Muscle of leg (tissue), 3 donors: ENCODE measurements at regions not wholly inside any gene's neighbourhood (a gene's known extent, or its start where the extent isn't known, plus 50 kb on each side); places are given as distances from the start of the nearest gene placed in this dataset.

Experiments used
- DNase-seq: peaks from one replicate; pipeline ENCODE4 v3.0.0; 2013
- H3K27ac ChIP-seq: one replicate; pipeline ENCODE4 v1.5.1; 2013; ENCODE audit warnings: mild to moderate bottlenecking, low read length, control low read depth
- H3K27me3 ChIP-seq: one replicate; pipeline ENCODE4 v1.6.1; 2013; ENCODE audit warnings: low read length; ENCODE audit not compliant: control insufficient read depth, insufficient read depth
- H3K36me3 ChIP-seq: one replicate; pipeline ENCODE4 v1.6.1; 2013; ENCODE audit warnings: low read length; ENCODE audit not compliant: control insufficient read depth, insufficient read depth
- H3K4me1 ChIP-seq: one replicate; pipeline ENCODE4 v1.6.1; 2013; ENCODE audit warnings: low read length; ENCODE audit not compliant: control insufficient read depth, insufficient read depth
- H3K4me3 ChIP-seq: one replicate; pipeline ENCODE4 v1.5.1; 2013; ENCODE audit warnings: low read length, control low read depth
- H3K9me3 ChIP-seq: replicated peaks from 2 replicates; pipeline ENCODE4 v1.6.1; 2013; ENCODE audit warnings: low read depth, low read length; ENCODE audit not compliant: control insufficient read depth
- WGBS: methylation state at CpG from one replicate; pipeline ENCODE4 v1.1.5; 2013; ENCODE audit warnings: missing lambda C conversion rate; ENCODE audit not compliant: insufficient coverage; 5-methylcytosine and 5-hydroxymethylcytosine counted together

DNA sequence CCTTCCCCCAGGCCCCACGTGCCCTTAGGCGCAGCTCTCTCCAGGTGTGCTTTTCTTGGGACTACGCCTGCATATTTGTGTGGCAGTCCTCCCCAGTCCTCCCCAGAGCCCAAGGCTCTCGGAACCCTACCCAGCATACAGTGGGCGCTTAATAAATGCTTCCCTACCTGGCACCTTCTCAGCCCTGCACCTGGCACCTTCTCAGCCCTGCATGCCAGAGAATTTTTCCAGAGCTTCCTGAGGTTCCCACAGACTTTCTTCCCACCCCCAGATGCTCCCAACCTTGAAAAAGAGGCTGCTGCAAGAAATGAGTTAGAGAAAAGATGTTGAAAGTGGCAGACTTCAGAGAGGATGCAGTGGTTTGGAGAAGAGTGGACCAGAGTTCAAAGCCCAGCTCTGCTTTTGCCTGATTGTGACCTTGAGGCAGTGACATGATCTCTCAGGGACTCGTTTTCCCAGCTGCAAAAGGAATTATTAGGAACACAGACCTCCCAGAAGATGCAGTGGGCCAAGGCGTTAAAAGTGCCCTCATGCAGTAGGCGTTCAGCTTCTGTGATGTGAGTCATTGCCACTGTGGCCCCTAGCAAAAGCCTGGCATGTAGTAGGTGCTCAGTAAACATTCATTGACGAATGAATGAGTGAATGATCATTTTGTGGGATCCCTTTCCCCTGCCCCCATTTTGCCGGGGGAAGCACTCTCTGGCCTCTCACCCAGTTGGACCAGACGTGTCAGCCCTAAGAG is 167.2 kb downstream of the PHETA1 start:
- Histone ChIP-seq H3K27me3 (peaks cover 36% of the 10 kb centered on the region), H3K36me3 (no peaks in the 10 kb centered on the region), H3K4me1 (no peaks in the 10 kb centered on the region), H3K27ac (no peak overlapping the region), H3K9me3 (no peaks in the 10 kb centered on the region), H3K4me3 (no peak overlapping the region)
- WGBS, result 60% methylated on average over 7 of the region's 11 CpGs
- DNase-seq, result no peak

DNA sequence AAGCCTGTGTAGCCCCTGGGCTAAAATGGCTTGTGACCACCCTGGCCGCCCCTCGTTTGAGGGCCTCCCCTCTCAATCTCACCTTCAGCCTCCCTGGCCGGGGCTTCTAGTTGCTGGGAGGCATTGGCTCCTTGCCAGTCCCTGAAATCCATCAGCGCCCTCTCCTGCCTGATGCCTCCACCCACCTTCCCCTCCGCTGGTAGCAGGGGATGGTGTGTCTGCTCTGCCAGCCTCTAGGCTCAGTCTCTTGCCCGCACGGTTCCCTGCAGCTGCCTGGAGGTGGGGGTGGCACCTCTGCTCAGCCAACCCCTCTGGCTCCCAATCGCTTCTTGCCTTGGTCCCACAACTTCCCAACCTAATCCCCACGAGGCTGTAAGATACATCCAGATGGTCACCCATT is 167.9 kb downstream of the PHETA1 start:
- H3K27ac ChIP-seq, result no peak overlapping the region
- peaks cover 36% of the 10 kb centered on the region for H3K27me3 ChIP-seq

DNA sequence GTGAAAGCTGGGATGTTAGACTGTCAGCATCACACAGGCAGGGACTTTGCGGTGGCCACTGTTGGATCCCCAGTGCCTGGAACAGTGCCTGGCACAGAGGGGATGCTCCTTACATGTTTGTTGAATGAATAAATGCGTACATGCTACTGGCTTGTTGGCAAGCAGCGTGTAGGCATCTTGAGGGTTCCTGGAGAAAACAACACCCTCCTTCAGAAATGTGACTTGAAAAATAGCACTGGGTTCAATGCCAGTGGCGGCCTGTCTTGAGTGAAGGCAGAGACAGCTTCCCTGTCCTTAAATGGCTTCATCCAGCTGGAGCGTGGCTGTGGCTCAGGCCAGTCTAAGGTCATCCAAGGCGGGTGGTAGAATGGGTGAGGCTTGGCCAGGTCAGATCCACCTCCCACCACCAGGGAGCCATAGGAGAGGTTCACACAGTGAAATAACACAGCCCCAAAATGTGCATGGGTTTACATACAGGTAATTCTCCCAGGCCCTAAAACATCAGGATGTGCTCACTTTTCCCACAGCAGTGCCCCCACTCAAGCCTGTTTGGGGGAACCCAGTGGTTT is 171.4 kb downstream of the PHETA1 start:
- 77% methylated on average over 4 of the region's 6 CpGs for WGBS

More for the DNA sequence above, 167.9 kb downstream of the PHETA1 start:
- no peak for DNase-seq
- no peaks in the 10 kb centered on the region for H3K36me3 ChIP-seq
- no peaks in the 10 kb centered on the region for H3K4me1 ChIP-seq
- H3K4me3 ChIP-seq, result no peak overlapping the region
- no peaks in the 10 kb centered on the region for H3K9me3 ChIP-seq
- 20% methylated on average over 7 of the region's 9 CpGs for WGBS

DNA sequence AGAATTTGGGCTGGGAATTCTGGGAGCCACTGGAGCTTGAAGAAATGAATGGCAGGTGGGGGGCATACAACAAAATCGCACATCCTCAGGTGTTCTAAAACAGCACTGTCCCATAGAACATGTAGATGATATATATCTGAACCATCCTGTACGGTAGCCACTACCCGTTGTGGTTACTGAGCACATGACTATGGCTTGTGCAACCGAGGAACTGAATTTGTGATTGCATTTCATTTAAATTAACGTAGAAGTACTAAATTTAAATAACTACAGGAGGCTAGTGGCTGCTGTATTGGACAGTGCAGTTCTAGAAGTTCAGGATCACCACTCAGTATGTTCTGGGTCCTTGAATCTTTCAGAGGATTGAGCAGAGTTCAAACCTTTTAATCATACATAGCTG is 172.4 kb downstream of the PHETA1 start:
- Histone ChIP-seq H3K27ac (no peak overlapping the region), H3K27me3 (peaks cover 42% of the 10 kb centered on the region)

More for the DNA sequence above, 171.4 kb downstream of the PHETA1 start:
- Histone ChIP-seq H3K27me3 (peaks cover 50% of the 10 kb centered on the region), H3K27ac (no peak overlapping the region), H3K36me3 (no peaks in the 10 kb centered on the region), H3K4me1 (no peaks in the 10 kb centered on the region), H3K4me3 (no peak overlapping the region), H3K9me3 (no peaks in the 10 kb centered on the region)
- no peak for DNase-seq

GRCh38 chr12:111195316-111195715 is 173.6 kb downstream of the PHETA1 start:
- Histone ChIP-seq H3K36me3 (no peaks in the 10 kb centered on the region), H3K4me3 (no peak overlapping the region), H3K9me3 (no peaks in the 10 kb centered on the region), H3K4me1 (no peaks in the 10 kb centered on the region), H3K27ac (no peak overlapping the region), H3K27me3 (peaks cover 37% of the 10 kb centered on the region)
- DNase-seq, result no peak
- 74% methylated on average over 7 of the region's 8 CpGs for WGBS

More for the DNA sequence above, 172.4 kb downstream of the PHETA1 start:
- no peak for DNase-seq
- no peak overlapping the region for H3K4me3 ChIP-seq
- whole genome bisulfite sequencing, result no CpG with 5 or more reads among the region's 5 CpGs
- H3K36me3 ChIP-seq, result no peaks in the 10 kb centered on the region
- H3K4me1 ChIP-seq, result no peaks in the 10 kb centered on the region
- no peaks in the 10 kb centered on the region for H3K9me3 ChIP-seq

- no peak for DNase-seq
- H3K27me3 ChIP-seq, result peaks cover 36% of the 10 kb centered on the region
- 36% methylated on average over 9 of the region's 9 CpGs for WGBS
Observed at GRCh38 chr12:111194703-111195051, 174.2 kb downstream of the PHETA1 start.

GRCh38 chr12:111193977-111194702 is 174.8 kb downstream of the PHETA1 start:
- 74% methylated on average over 13 of the region's 15 CpGs for WGBS
- DNase-seq, result no peak
- Histone ChIP-seq H3K4me1 (no peaks in the 10 kb centered on the region), H3K27ac (no peak overlapping the region), H3K4me3 (no peak overlapping the region), H3K36me3 (no peaks in the 10 kb centered on the region), H3K27me3 (peaks cover 35% of the 10 kb centered on the region), H3K9me3 (peaks cover 4% of the 10 kb centered on the region)

More at GRCh38 chr12:111194703-111195051, 174.2 kb downstream of the PHETA1 start:
- Histone ChIP-seq H3K4me1 (no peaks in the 10 kb centered on the region), H3K27ac (no peak overlapping the region), H3K9me3 (peaks cover 4% of the 10 kb centered on the region), H3K36me3 (no peaks in the 10 kb centered on the region), H3K4me3 (no peak overlapping the region)

DNA sequence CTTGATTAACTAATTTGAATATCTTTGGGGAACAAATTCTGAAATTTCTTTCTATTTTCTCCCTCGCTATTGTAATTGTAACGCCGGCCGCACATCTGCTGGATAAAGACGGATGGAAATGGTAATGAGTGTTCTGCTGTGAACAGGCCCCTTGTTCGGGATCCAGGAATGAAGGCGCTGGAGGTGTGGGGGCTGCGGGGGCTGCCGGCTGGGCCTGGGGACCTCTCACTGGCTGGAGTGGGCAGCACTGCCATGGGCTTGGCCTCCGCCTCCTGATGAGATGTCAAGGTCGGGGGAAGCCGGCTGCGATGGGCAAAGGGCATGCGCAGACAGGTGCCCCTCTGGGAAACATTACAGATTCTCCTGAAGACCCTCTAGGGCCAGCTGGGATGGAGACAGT is 175.4 kb downstream of the PHETA1 start:
- no peak overlapping the region for H3K4me3 ChIP-seq
- H3K9me3 ChIP-seq, result peaks cover 4% of the 10 kb centered on the region
- WGBS, result 67% methylated on average over 14 of the region's 14 CpGs
- no peaks in the 10 kb centered on the region for H3K36me3 ChIP-seq
- peaks cover 31% of the 10 kb centered on the region for H3K27me3 ChIP-seq
- no peak for DNase-seq
- H3K27ac ChIP-seq, result no peak overlapping the region
- H3K4me1 ChIP-seq, result no peaks in the 10 kb centered on the region

DNA sequence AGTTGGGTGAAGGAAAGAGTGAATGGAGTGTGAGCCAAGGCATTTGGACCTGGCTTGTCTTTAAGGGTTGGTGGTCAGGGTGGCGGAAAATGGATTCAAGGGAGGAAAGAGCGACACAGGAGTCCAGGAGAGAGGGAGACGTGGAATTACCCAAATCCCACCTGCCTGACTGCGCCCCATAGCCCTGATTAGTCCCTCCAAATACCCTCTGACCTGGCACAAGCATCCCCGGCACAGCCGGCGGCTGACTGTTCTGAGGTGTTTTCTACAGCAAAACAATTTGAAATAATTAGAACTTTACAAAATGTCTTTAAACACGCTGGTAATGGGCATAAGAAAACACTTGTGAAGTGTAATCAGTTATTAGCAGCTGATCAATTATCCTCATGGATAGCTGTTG is 175.8 kb downstream of the PHETA1 start:
- Histone ChIP-seq H3K9me3 (peaks cover 4% of the 10 kb centered on the region), H3K36me3 (no peaks in the 10 kb centered on the region), H3K27ac (no peak overlapping the region), H3K27me3 (peaks cover 30% of the 10 kb centered on the region), H3K4me3 (no peak overlapping the region), H3K4me1 (no peaks in the 10 kb centered on the region)
- 67% methylated on average over 3 of the region's 8 CpGs for WGBS
- DNase-seq, result no peak

GRCh38 chr12:111192647-111193046 is 176.2 kb downstream of the PHETA1 start:
- peaks cover 30% of the 10 kb centered on the region for H3K27me3 ChIP-seq
- no peak for DNase-seq
- WGBS, result no CpG with 5 or more reads among the region's 3 CpGs
- H3K4me3 ChIP-seq, result no peak overlapping the region
- H3K36me3 ChIP-seq, result no peaks in the 10 kb centered on the region
- H3K27ac ChIP-seq, result no peak overlapping the region
- peaks cover 4% of the 10 kb centered on the region for H3K9me3 ChIP-seq
- H3K4me1 ChIP-seq, result no peaks in the 10 kb centered on the region
